Activated CD8-positive, alpha-beta T cell treated with anti-CD3 and anti-CD28 coated beads, Interleukin-2, amount 10 ng/mL, durations not matched to agents 7 days and 5 days (primary cell): ENCODE measurements at regions not wholly inside any gene's neighbourhood (a gene's known extent, or its start where the extent isn't known, plus 50 kb on each side); places are given as distances from the start of the nearest gene placed in this dataset.

Experiments used
- ATAC-seq: fragments of 150-1000 bp; cut with Tn5 transposase; one replicate; pipeline ENCODE4 v1.10.0; 2021; ENCODE audit warnings: moderate library complexity
- CTCF ChIA-PET: fragments of 350-600 bp; sonication (Branson Sonifier 250); formaldehyde crosslinking; loops from one replicate; lab custom pipeline; 2021; ENCODE audit warnings: antibody characterized with exemption; lab: Charles Lee
- POLR2A ChIA-PET: fragments of 350-600 bp; sonication (Branson Sonifier 250); formaldehyde crosslinking; loops from one replicate; lab custom pipeline; 2021; ENCODE audit warnings: antibody characterized with exemption; lab: Charles Lee
- DNase-seq: peaks from one replicate; pipeline ENCODE4 v3.0.0-alpha.2; 2020
- H3K27ac Mint-ChIP-seq: one replicate; pipeline ENCODE4 v1.8.0; 2021; ENCODE audit warnings: mild to moderate bottlenecking, mixed read lengths
- H3K27me3 Mint-ChIP-seq: one replicate; pipeline ENCODE4 v1.8.0; 2021; ENCODE audit warnings: low read depth, mixed read lengths
- H3K36me3 Mint-ChIP-seq: one replicate; pipeline ENCODE4 v1.8.0; 2021; ENCODE audit warnings: low read depth, mixed read lengths
- H3K4me1 Mint-ChIP-seq: one replicate; pipeline ENCODE4 v1.8.0; 2021; ENCODE audit warnings: low read depth, mixed read lengths
- H3K4me3 Mint-ChIP-seq: one replicate; pipeline ENCODE4 v1.8.0; 2021; ENCODE audit warnings: mild to moderate bottlenecking, mixed read lengths
- H3K9me3 Mint-ChIP-seq: one replicate; pipeline ENCODE4 v1.8.0; 2022; ENCODE audit warnings: mixed read lengths; ENCODE audit not compliant: insufficient read depth

DNA sequence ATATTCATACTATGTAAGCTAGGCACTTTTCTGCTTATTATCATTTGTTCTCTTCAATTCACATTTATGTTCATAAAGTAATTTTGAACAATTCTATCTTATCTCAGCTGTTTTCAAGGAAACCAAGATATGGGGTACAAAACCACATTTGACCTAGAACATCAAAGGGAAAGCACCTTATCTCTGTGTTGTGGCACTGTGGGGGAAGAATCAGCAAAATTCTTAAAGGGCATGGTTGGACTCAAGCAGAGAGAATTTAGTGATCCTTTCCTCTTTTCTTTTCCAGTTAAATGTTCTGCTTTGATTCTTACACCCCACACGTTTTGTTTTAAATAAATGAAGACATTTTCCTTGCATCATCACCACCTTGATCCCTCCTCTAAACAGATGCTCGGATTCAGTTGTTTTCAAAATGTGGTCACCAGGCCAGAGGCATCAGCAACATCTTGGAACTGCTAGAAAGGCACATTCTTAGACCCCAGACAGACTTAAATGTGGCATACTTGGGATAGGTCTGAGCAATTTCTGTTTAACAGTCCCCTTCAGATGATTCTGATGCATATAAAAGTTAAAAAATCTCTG is 128.4 kb upstream of the TP63 start:
- CTCF ChIA-PET: interaction anchor here (0.9 kb wide), 1 partner anchor 230 kb away, joined by 4 read pairs; no protein-coding TSS in a partner anchor
- H3K36me3 Mint-ChIP-seq: peaks cover 5% of the 10 kb centered on the region
- no peak for ATAC-seq
- H3K9me3 Mint-ChIP-seq: no peaks in the 10 kb centered on the region
- H3K4me1 Mint-ChIP-seq: peaks cover 13% of the 10 kb centered on the region
- H3K27me3 Mint-ChIP-seq: no peaks in the 10 kb centered on the region
- no peak overlapping the region for H3K27ac Mint-ChIP-seq
- POLR2A ChIA-PET: no interaction called here
- no peak for DNase-seq
- no peak overlapping the region for H3K4me3 Mint-ChIP-seq

DNA sequence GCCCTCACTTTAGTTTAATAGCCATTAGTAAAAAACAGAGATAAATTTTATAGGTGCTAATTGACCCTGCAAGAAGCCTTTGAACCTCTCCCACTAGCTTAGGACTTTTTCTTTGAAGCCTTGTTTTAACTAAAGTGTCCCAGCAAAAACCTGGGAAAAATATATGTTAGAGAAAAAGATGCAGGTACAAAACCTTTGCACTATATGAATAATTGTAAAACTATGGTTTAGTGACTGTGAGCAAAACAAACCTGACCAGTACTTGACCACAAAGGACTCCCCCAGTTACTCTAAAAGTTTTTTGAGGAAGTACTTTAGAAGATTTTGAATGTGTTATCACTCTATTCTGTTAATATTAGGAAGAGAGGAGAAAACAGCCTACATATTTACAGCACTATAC is 123.3 kb upstream of the TP63 start:
- Mint-ChIP-seq H3K4me1 (peaks cover 2% of the 10 kb centered on the region), H3K4me3 (no peak overlapping the region), H3K27me3 (no peaks in the 10 kb centered on the region), H3K27ac (no peak overlapping the region), H3K36me3 (no peaks in the 10 kb centered on the region), H3K9me3 (no peaks in the 10 kb centered on the region)
- DNase-seq (no peak), ATAC-seq (no peak)
- CTCF ChIA-PET: no interaction called here
- POLR2A ChIA-PET: no interaction called here

GRCh38 chr3:189508784-189509501 is 122.2 kb upstream of the TP63 start:
- CTCF ChIA-PET: no interaction called here

DNA sequence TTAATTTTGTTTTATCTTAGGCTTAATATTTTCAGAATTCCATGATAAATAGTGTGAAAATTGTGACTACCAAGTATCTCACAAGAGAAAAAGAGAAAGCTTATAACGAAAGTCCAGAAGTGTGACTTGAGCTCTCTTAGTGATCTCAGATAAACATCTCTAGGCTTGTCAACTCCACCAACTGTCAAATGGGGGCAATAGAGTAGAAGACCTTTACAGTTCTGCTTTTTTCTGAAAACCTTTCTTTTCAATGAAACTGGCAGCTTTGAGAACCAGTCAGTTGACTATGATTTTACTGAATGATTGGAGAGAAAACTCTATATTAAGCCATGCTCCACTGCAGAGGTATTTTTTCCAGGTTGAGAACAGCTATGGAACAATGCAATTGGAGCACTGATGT is 119.2 kb upstream of the TP63 start:
- Mint-ChIP-seq H3K9me3 (no peaks in the 10 kb centered on the region), H3K27ac (no peak overlapping the region), H3K36me3 (no peaks in the 10 kb centered on the region), H3K4me1 (no peaks in the 10 kb centered on the region), H3K4me3 (no peak overlapping the region), H3K27me3 (no peaks in the 10 kb centered on the region)
- ATAC-seq (no peak), DNase-seq (no peak)
- POLR2A ChIA-PET: interaction anchor here (0.7 to 1.1 kb wide), 2 partner anchors 16 to 118 kb away, joined by 3 read pairs; no protein-coding TSS in a partner anchor
- CTCF ChIA-PET: interaction anchor here (1.0 to 1.4 kb wide), 2 partner anchors 239 to 243 kb away, joined by 3 to 4 read pairs; no protein-coding TSS in a partner anchor

More at GRCh38 chr3:189508784-189509501, 122.2 kb upstream of the TP63 start:
- no peaks in the 10 kb centered on the region for H3K9me3 Mint-ChIP-seq
- H3K4me1 Mint-ChIP-seq: no peaks in the 10 kb centered on the region
- ATAC-seq: no peak
- POLR2A ChIA-PET: no interaction called here
- no peak for DNase-seq
- no peaks in the 10 kb centered on the region for H3K36me3 Mint-ChIP-seq
- H3K27ac Mint-ChIP-seq: no peak overlapping the region
- H3K27me3 Mint-ChIP-seq: no peaks in the 10 kb centered on the region
- H3K4me3 Mint-ChIP-seq: no peak overlapping the region

DNA sequence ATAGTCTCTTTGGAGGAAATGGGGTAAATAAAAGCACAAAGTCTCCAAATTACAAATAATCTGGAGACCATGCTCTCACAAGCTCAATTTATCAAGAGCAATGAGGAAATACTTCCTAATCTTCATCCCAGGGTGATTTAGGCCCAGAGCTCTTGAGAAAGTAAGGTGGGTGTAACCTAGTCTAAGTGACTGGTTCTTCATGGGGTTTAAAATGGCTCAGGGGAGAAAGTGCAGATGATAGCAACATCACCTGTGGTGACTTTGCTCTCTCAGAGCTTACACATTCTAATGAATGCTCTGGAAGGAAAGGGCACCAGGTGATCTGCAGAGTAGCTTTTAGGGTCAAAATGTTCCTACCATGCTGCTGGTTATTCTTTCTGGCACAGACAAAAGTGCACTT is 118.4 kb upstream of the TP63 start:
- no peak overlapping the region for H3K4me3 Mint-ChIP-seq
- no peaks in the 10 kb centered on the region for H3K27me3 Mint-ChIP-seq
- CTCF ChIA-PET: interaction anchor here (1.4 kb wide), 1 partner anchor 244 kb away, joined by 3 read pairs; no protein-coding TSS in a partner anchor
- H3K4me1 Mint-ChIP-seq: no peaks in the 10 kb centered on the region
- no peak overlapping the region for H3K27ac Mint-ChIP-seq
- no peak for ATAC-seq
- no peak for DNase-seq
- no peaks in the 10 kb centered on the region for H3K9me3 Mint-ChIP-seq
- no peaks in the 10 kb centered on the region for H3K36me3 Mint-ChIP-seq
- POLR2A ChIA-PET: interaction anchor here (1.1 kb wide), 1 partner anchor 15 kb away, joined by 3 read pairs; no protein-coding TSS in a partner anchor

DNA sequence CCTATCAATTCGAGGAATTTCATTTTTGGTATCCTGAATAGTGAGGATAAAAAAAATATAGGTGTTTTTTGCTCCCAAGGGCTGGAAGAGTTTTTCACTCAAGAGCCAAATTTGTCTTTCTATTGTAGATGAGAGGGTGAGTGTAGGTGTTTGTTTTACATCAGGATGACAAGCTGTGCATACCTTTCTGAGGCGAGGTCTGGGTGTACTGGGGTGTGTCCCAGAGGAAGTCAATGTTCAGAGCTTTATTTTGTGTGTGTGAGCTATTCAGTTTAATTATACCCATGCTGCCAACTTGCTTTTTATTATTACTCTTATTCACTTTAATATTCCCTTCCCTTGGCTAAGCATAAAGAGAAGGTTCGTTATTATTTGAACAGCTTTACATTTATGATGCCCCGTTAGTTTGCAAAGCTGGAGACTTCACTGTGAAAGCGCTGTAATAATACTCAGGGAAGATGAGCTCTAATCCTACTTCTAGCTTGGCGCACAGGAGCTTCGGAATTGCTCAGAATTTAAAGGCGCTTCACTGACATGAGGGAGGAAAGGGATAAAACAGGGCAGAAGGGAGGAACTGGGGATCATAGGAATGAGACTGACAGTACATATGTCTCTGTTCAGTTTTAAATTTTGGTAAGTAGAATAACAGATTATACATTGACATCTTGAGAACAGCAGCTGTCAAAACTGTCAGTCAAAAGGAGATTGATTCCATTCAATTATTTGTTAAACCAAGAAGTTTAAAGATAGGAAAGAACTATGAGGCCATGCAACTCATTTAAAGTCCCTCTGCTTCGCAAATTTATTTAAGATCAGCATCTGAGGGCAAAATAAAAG is 117.7 kb upstream of the TP63 start:
- CTCF ChIA-PET: interaction anchor here (1.4 kb wide), 1 partner anchor 244 kb away, joined by 3 read pairs; no protein-coding TSS in a partner anchor
- Mint-ChIP-seq H3K27me3 (no peaks in the 10 kb centered on the region), H3K27ac (no peak overlapping the region), H3K4me1 (no peaks in the 10 kb centered on the region), H3K4me3 (no peak overlapping the region), H3K36me3 (no peaks in the 10 kb centered on the region), H3K9me3 (peaks cover 6% of the 10 kb centered on the region)
- DNase-seq: no peak
- POLR2A ChIA-PET: interaction anchor here (0.7 to 1.1 kb wide), 2 partner anchors 15 to 144 kb away, joined by 3 read pairs; no protein-coding TSS in a partner anchor
- ATAC-seq: no peak

- Mint-ChIP-seq H3K27me3 (no peaks in the 10 kb centered on the region), H3K27ac (no peak overlapping the region), H3K9me3 (peaks cover 19% of the 10 kb centered on the region), H3K4me1 (no peaks in the 10 kb centered on the region), H3K36me3 (peaks cover 2% of the 10 kb centered on the region), H3K4me3 (no peak overlapping the region)
- ChIA-PET CTCF (no interaction called here), POLR2A (no interaction called here)
- no peak for ATAC-seq
- no peak for DNase-seq
Measured at GRCh38 chr3:189516039-189516438, 115.2 kb upstream of the TP63 start.

DNA sequence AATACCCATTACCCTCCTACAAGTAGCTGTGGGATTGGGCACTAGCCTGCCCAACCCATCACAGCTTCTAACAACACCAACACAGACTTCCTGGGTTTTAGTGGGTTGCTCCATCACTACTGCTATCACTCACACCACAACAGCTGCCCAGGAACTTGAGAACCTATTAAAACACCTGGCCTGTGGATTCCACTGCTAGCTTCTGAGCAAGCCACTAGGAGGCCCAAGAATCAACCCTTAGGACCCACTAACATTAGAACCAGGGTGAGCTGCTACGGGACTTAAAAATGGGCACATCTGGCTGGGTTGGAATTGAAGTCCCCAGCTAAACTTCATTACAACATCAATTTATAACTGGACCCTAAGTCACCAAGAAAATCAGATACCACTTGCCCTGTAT is 113.2 kb upstream of the TP63 start:
- H3K4me1 Mint-ChIP-seq: no peaks in the 10 kb centered on the region
- ChIA-PET POLR2A (no interaction called here), CTCF (no interaction called here)

GRCh38 chr3:189519458-189519857 is 111.7 kb upstream of the TP63 start:
- Mint-ChIP-seq H3K4me1 (no peaks in the 10 kb centered on the region), H3K27ac (no peak overlapping the region), H3K36me3 (peaks cover 2% of the 10 kb centered on the region), H3K9me3 (peaks cover 19% of the 10 kb centered on the region), H3K27me3 (no peaks in the 10 kb centered on the region), H3K4me3 (no peak overlapping the region)
- DNase-seq: no peak
- ChIA-PET POLR2A (no interaction called here), CTCF (no interaction called here)
- no peak for ATAC-seq

More for the DNA sequence above, 113.2 kb upstream of the TP63 start:
- Mint-ChIP-seq H3K36me3 (peaks cover 2% of the 10 kb centered on the region), H3K27me3 (no peaks in the 10 kb centered on the region), H3K9me3 (peaks cover 19% of the 10 kb centered on the region), H3K27ac (no peak overlapping the region), H3K4me3 (no peak overlapping the region)
- ATAC-seq: no peak
- no peak for DNase-seq

- no peaks in the 10 kb centered on the region for H3K36me3 Mint-ChIP-seq
- ChIA-PET CTCF (interaction anchor here (0.9 kb wide), 1 partner anchor 257 kb away, joined by 4 read pairs; no protein-coding TSS in a partner anchor), POLR2A (no interaction called here)
- H3K27me3 Mint-ChIP-seq: no peaks in the 10 kb centered on the region
- ATAC-seq (no peak), DNase-seq (no peak)
- H3K4me1 Mint-ChIP-seq: peaks cover 8% of the 10 kb centered on the region
- no peak overlapping the region for H3K4me3 Mint-ChIP-seq
- H3K27ac Mint-ChIP-seq: no peak overlapping the region
- H3K9me3 Mint-ChIP-seq: peaks cover 6% of the 10 kb centered on the region
Measured at GRCh38 chr3:189529468-189529867, 101.7 kb upstream of the TP63 start.

DNA sequence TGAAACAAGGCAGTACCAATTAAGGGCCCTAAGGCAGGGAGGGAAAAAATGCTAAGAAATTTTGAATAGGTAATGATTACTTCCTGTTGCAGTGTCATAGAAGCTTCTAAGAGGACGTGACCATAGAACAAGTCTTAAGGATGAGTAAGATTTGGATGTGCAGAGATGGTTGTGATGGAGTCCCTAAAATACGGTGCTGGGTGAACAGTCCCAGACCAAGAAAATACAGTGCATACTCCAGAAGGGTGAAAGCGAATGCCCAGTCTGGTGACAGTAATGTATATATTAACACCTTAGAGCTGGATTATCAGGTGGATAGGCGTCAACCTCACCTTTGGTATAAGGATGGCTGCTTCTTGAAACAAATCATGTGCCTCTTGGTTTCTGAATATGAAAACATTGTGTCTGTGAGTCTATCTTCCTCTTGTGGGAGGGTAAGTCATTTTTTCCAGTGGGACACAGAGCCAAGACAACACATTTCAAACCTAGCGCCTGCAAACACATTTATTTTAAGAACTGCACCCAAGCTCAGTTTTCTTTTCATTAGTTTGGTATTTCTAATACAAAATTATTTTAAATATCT is 101.2 kb upstream of the TP63 start:
- DNase-seq (no peak), ATAC-seq (no peak)
- ChIA-PET POLR2A (no interaction called here), CTCF (no interaction called here)
- no peaks in the 10 kb centered on the region for H3K27me3 Mint-ChIP-seq
- H3K27ac Mint-ChIP-seq: no peak overlapping the region
- H3K36me3 Mint-ChIP-seq: no peaks in the 10 kb centered on the region
- H3K4me1 Mint-ChIP-seq: peaks cover 8% of the 10 kb centered on the region
- peaks cover 6% of the 10 kb centered on the region for H3K9me3 Mint-ChIP-seq
- no peak overlapping the region for H3K4me3 Mint-ChIP-seq
